ENCODE measurements at regions not wholly inside any gene's neighbourhood (a gene's known extent, or its start where the extent isn't known, plus 50 kb on each side); places are given as distances from the start of the nearest gene placed in this dataset.
"Not testable (repeated sequence)": the region's sequence is repeated elsewhere in the genome, so short reads cannot be mapped to it uniquely, and the experiment has no call there.

GRCh38 chr2:176781570-176782217 lies 430.9 kb upstream of the HNRNPA3 start:
- 86 to 98% methylated on average over 2 to 4 of the region's 4 CpGs for WGBS, 2 experiments
- H3K9me3 ChIP-seq (ENCODE audit: control insufficient read depth, low read length) = no peaks in the 10 kb centered on the region

DNA sequence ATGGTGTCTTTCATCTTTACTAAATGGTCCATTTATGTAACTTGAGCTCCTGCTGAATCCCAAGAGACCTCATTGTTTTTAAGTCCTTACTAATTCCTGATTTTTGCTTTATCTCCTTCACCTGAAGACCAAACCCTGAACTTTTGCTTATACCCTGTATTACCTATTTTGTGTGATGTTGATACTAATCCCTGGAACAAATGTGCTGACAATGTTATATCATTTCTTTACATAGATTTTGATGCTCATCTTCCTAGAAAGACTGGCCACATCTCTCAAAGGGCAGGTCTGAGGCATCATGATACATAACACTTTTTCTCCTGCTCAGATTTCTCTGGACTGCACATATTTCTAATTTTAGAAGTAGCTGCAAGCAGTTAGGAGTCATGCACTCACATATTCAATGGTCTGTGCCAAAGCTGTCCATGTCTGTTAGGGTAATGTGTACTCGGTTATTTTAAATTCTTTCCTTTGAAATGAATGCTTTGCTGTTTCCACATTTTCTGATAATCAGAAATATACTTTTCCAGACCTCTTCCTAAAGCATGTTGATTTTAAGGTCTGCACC lies 427.9 kb upstream of the HNRNPA3 start:
- Histone ChIP-seq H3K9me3 (ENCODE audit: control insufficient read depth, low read length) (no peaks in the 10 kb centered on the region), H3K36me3 (ENCODE audit: control insufficient read depth, insufficient read depth, low read length) (no peaks in the 10 kb centered on the region), H3K4me1 (ENCODE audit: control insufficient read depth, insufficient read depth, low read length) (no peaks in the 10 kb centered on the region), H3K27me3 (ENCODE audit: control insufficient read depth, insufficient read depth, low read length, poor library complexity, severe bottlenecking) (no peaks in the 10 kb centered on the region), H3K4me3 (ENCODE audit: insufficient read depth, low read depth, low read length) (no peak overlapping the region), H3K27ac (ENCODE audit: insufficient read depth, low read depth, low read length, poor library complexity, severe bottlenecking) (no peak overlapping the region)
- 100% methylated on average over 1 of the region's 1 CpG; no CpG with 5 or more reads in 1 of the 2 experiments for WGBS, 2 experiments

More at GRCh38 chr2:176781570-176782217, 430.9 kb upstream of the HNRNPA3 start:
- Histone ChIP-seq H3K36me3 (ENCODE audit: control insufficient read depth, insufficient read depth, low read length) (no peaks in the 10 kb centered on the region), H3K27me3 (ENCODE audit: control insufficient read depth, insufficient read depth, low read length, poor library complexity, severe bottlenecking) (no peaks in the 10 kb centered on the region), H3K4me1 (ENCODE audit: control insufficient read depth, insufficient read depth, low read length) (no peaks in the 10 kb centered on the region), H3K27ac (ENCODE audit: insufficient read depth, low read depth, low read length, poor library complexity, severe bottlenecking) (no peak overlapping the region), H3K4me3 (ENCODE audit: insufficient read depth, low read depth, low read length) (no peak overlapping the region)

DNA sequence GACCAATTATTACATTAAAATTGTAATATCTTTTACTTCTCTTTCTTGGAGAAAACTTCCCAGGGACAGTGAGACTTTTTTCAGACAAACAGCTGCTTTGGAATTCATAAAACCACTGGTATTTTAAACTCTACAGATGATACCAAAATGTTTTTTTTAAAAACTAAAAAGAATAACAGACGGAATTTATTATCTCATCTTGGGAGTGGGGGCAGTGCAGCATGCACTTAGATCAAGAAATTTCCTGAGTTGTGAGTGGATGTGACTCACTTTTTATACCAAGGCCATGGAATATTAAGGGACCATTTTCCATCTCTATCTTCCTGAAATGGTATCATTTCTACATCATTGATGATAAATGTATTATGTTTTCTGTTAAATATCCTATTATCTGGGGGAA lies 422.8 kb upstream of the HNRNPA3 start:
- Histone ChIP-seq H3K9me3 (ENCODE audit: control insufficient read depth, low read length) (no peaks in the 10 kb centered on the region), H3K4me1 (ENCODE audit: control insufficient read depth, insufficient read depth, low read length) (no peaks in the 10 kb centered on the region), H3K27me3 (ENCODE audit: control insufficient read depth, insufficient read depth, low read length, poor library complexity, severe bottlenecking) (no peaks in the 10 kb centered on the region), H3K36me3 (ENCODE audit: control insufficient read depth, insufficient read depth, low read length) (no peaks in the 10 kb centered on the region), H3K4me3 (ENCODE audit: insufficient read depth, low read depth, low read length) (no peak overlapping the region), H3K27ac (ENCODE audit: insufficient read depth, low read depth, low read length, poor library complexity, severe bottlenecking) (no peak overlapping the region)
- WGBS, 2 experiments = 82% methylated on average over 1 of the region's 1 CpG; no CpG with 5 or more reads in 1 of the 2 experiments

- Histone ChIP-seq H3K27me3 (ENCODE audit: control insufficient read depth, insufficient read depth, low read length, poor library complexity, severe bottlenecking) (no peaks in the 10 kb centered on the region), H3K36me3 (ENCODE audit: control insufficient read depth, insufficient read depth, low read length) (no peaks in the 10 kb centered on the region), H3K9me3 (ENCODE audit: control insufficient read depth, low read length) (no peaks in the 10 kb centered on the region), H3K4me1 (ENCODE audit: control insufficient read depth, insufficient read depth, low read length) (no peaks in the 10 kb centered on the region), H3K4me3 (ENCODE audit: insufficient read depth, low read depth, low read length) (no peak overlapping the region), H3K27ac (ENCODE audit: insufficient read depth, low read depth, low read length, poor library complexity, severe bottlenecking) (no peak overlapping the region)
- WGBS, 2 experiments = 88 to 94% methylated on average over 3 of the region's 3 CpGs
These were observed 422.1 kb upstream of the HNRNPA3 start for GRCh38 chr2:176790468-176790867.

- Histone ChIP-seq H3K4me1 (ENCODE audit: control insufficient read depth, insufficient read depth, low read length) (no peaks in the 10 kb centered on the region), H3K9me3 (ENCODE audit: control insufficient read depth, low read length) (no peaks in the 10 kb centered on the region), H3K4me3 (ENCODE audit: insufficient read depth, low read depth, low read length) (no peak overlapping the region), H3K36me3 (ENCODE audit: control insufficient read depth, insufficient read depth, low read length) (no peaks in the 10 kb centered on the region), H3K27me3 (ENCODE audit: control insufficient read depth, insufficient read depth, low read length, poor library complexity, severe bottlenecking) (no peaks in the 10 kb centered on the region), H3K27ac (ENCODE audit: insufficient read depth, low read depth, low read length, poor library complexity, severe bottlenecking) (no peak overlapping the region)
- WGBS, 2 experiments = 87 to 92% methylated on average over 5 to 6 of the region's 6 CpGs
These were observed 418.8 kb upstream of the HNRNPA3 start for GRCh38 chr2:176793792-176794191.

GRCh38 chr2:176794392-176794791 lies 418.2 kb upstream of the HNRNPA3 start:
- no peak overlapping the region for H3K4me3 ChIP-seq (ENCODE audit: insufficient read depth, low read depth, low read length)
- no peak overlapping the region for H3K27ac ChIP-seq (ENCODE audit: insufficient read depth, low read depth, low read length, poor library complexity, severe bottlenecking)
- H3K36me3 ChIP-seq (ENCODE audit: control insufficient read depth, insufficient read depth, low read length) = no peaks in the 10 kb centered on the region
- H3K9me3 ChIP-seq (ENCODE audit: control insufficient read depth, low read length) = no peaks in the 10 kb centered on the region
- H3K4me1 ChIP-seq (ENCODE audit: control insufficient read depth, insufficient read depth, low read length) = no peaks in the 10 kb centered on the region
- no peaks in the 10 kb centered on the region for H3K27me3 ChIP-seq (ENCODE audit: control insufficient read depth, insufficient read depth, low read length, poor library complexity, severe bottlenecking)
- 100% methylated on average over 1 of the region's 1 CpG for WGBS, 2 experiments

GRCh38 chr2:176795823-176796222 lies 416.8 kb upstream of the HNRNPA3 start:
- no peaks in the 10 kb centered on the region for H3K9me3 ChIP-seq (ENCODE audit: control insufficient read depth, low read length)
- H3K36me3 ChIP-seq (ENCODE audit: control insufficient read depth, insufficient read depth, low read length) = no peaks in the 10 kb centered on the region
- no peaks in the 10 kb centered on the region for H3K4me1 ChIP-seq (ENCODE audit: control insufficient read depth, insufficient read depth, low read length)
- no peaks in the 10 kb centered on the region for H3K27me3 ChIP-seq (ENCODE audit: control insufficient read depth, insufficient read depth, low read length, poor library complexity, severe bottlenecking)
- H3K27ac ChIP-seq (ENCODE audit: insufficient read depth, low read depth, low read length, poor library complexity, severe bottlenecking) = no peak overlapping the region
- H3K4me3 ChIP-seq (ENCODE audit: insufficient read depth, low read depth, low read length) = no peak overlapping the region
- WGBS, 2 experiments = 92 to 94% methylated on average over 2 of the region's 2 CpGs

DNA sequence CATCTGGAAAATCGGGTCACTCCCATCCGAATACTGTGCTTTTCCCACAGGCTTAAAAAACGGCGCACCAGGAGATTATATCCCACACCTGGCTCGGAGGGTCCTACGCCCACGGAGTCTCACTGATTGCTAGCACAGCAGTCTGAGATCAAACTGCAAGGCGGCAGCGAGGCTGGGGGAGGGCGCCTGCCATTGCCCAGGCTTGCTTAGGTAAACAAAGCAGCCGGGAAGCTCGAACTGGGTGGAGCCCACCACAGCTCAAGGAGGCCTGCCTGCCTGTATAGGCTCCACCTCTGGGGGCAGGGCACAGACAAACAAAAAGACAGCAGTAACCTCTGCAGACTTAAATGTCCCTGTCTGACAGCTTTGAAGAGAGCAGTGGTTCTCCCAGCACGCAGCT lies 415.9 kb upstream of the HNRNPA3 start:
- not testable (repeated sequence) for H3K4me1 ChIP-seq (ENCODE audit: control insufficient read depth, insufficient read depth, low read length); H3K36me3 ChIP-seq (ENCODE audit: control insufficient read depth, insufficient read depth, low read length); H3K9me3 ChIP-seq (ENCODE audit: control insufficient read depth, low read length); H3K27ac ChIP-seq (ENCODE audit: insufficient read depth, low read depth, low read length, poor library complexity, severe bottlenecking); H3K27me3 ChIP-seq (ENCODE audit: control insufficient read depth, insufficient read depth, low read length, poor library complexity, severe bottlenecking); H3K4me3 ChIP-seq (ENCODE audit: insufficient read depth, low read depth, low read length)
- 89% methylated on average over 12 of the region's 13 CpGs for WGBS, 2 experiments

- 84 to 87% methylated on average over 2 of the region's 2 CpGs for WGBS, 2 experiments
These were observed 408.2 kb upstream of the HNRNPA3 start for GRCh38 chr2:176804392-176804791.

GRCh38 chr2:176805345-176805744 lies 407.2 kb upstream of the HNRNPA3 start:
- H3K4me3 ChIP-seq (ENCODE audit: insufficient read depth, low read depth, low read length) = no peak overlapping the region
- no peaks in the 10 kb centered on the region for H3K27me3 ChIP-seq (ENCODE audit: control insufficient read depth, insufficient read depth, low read length, poor library complexity, severe bottlenecking)
- H3K27ac ChIP-seq (ENCODE audit: insufficient read depth, low read depth, low read length, poor library complexity, severe bottlenecking) = no peak overlapping the region
- H3K4me1 ChIP-seq (ENCODE audit: control insufficient read depth, insufficient read depth, low read length) = no peaks in the 10 kb centered on the region
- no peaks in the 10 kb centered on the region for H3K9me3 ChIP-seq (ENCODE audit: control insufficient read depth, low read length)
- no peaks in the 10 kb centered on the region for H3K36me3 ChIP-seq (ENCODE audit: control insufficient read depth, insufficient read depth, low read length)

More at GRCh38 chr2:176804392-176804791, 408.2 kb upstream of the HNRNPA3 start:
- Histone ChIP-seq H3K27ac (ENCODE audit: insufficient read depth, low read depth, low read length, poor library complexity, severe bottlenecking) (no peak overlapping the region), H3K36me3 (ENCODE audit: control insufficient read depth, insufficient read depth, low read length) (no peaks in the 10 kb centered on the region), H3K4me1 (ENCODE audit: control insufficient read depth, insufficient read depth, low read length) (no peaks in the 10 kb centered on the region), H3K27me3 (ENCODE audit: control insufficient read depth, insufficient read depth, low read length, poor library complexity, severe bottlenecking) (no peaks in the 10 kb centered on the region), H3K9me3 (ENCODE audit: control insufficient read depth, low read length) (no peaks in the 10 kb centered on the region), H3K4me3 (ENCODE audit: insufficient read depth, low read depth, low read length) (no peak overlapping the region)

Measured in ectodermal cell (in vitro differentiated cells).